ENCODE measurements at regions not wholly inside any gene's neighbourhood (a gene's known extent, or its start where the extent isn't known, plus 50 kb on each side); places are given as distances from the start of the nearest gene placed in this dataset.

DNA sequence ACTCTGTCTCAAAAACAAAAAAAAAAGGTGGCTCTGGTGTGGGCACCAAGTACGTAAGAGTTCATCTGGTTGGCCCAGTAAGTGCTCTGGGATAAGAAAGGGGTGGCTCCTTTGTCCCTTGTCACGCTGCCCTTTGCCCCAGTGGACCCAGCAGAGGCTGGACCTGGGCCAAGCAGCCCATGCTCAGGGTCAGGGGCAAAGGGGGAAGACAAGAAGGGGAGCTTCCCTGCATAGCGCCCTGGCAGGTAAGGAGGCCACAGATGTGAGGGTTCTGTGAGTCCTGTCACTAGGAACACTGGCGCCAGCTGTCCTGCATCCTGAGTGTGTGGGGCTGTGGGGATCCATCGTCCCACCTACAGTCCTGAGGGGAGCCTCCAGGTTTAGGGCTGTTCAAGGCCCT is 65.3 kb downstream of the GADD45G start:
- TF ChIP-seq, protein P1, sequence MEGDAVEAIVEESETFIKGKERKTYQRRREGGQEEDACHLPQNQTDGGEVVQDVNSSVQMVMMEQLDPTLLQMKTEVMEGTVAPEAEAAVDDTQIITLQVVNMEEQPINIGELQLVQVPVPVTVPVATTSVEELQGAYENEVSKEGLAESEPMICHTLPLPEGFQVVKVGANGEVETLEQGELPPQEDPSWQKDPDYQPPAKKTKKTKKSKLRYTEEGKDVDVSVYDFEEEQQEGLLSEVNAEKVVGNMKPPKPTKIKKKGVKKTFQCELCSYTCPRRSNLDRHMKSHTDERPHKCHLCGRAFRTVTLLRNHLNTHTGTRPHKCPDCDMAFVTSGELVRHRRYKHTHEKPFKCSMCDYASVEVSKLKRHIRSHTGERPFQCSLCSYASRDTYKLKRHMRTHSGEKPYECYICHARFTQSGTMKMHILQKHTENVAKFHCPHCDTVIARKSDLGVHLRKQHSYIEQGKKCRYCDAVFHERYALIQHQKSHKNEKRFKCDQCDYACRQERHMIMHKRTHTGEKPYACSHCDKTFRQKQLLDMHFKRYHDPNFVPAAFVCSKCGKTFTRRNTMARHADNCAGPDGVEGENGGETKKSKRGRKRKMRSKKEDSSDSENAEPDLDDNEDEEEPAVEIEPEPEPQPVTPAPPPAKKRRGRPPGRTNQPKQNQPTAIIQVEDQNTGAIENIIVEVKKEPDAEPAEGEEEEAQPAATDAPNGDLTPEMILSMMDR (conservative IDR thresholded peaks at IDR 0.05; ENCODE audit: low read length) = no peak
- TF ChIP-seq EZH2phosphoT487 (IDR thresholded peaks at IDR 0.05; ENCODE audit: borderline replicate concordance, low read depth, low read length) = no peak

Measured in OCI-LY7 (cell line).